Fibroblast of skin of back (primary cell): ENCODE measurements at regions not wholly inside any gene's neighbourhood (a gene's known extent, or its start where the extent isn't known, plus 50 kb on each side); places are given as distances from the start of the nearest gene placed in this dataset.
A peak's percentile ranks its signal among the peaks of the same experiment; 100 is the strongest.

ENCODE experiments used
- DNase-seq: peaks from one replicate; pipeline ENCODE4 v3.0.0-alpha.2; 2013

DNA sequence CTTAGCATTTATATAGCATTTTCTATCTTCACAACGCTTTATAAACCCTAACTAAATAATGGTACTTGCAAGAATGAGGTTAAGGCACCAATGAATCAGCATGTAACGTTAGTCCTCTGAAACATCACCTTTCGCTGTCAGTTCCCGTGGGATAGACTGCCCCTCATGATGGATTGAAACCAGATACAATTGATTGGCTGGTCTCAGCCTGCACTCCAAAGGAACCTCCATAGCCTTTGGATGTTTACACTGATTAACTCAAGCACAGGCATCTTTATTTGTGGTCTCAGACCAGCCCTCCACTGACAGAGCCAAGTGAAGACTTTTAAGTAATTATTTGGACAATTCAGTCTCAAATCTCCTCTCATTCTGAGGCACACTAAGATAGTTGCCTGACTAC lies 1339.4 kb upstream of the WWC1 start:
- no peak for DNase-seq

DNA sequence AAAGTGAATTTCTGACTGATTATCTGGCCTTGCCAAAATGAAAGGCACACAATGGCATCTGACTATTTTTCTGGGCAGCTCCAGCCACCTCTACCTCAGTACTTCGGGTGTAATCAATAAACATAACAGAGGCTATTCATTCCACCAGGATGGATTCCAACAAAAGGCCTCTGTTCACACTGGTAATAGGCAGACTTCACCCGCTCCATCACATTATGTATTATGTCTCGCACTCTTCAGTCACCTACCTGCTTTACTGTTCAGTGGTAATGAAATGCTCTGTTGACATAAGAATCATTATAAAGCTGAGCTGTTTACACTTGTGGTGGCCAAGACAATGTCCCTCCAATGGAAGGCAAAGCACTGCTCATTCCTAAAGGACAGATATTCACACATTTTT lies 1333.7 kb upstream of the WWC1 start:
- DNase-seq, result no peak

DNA sequence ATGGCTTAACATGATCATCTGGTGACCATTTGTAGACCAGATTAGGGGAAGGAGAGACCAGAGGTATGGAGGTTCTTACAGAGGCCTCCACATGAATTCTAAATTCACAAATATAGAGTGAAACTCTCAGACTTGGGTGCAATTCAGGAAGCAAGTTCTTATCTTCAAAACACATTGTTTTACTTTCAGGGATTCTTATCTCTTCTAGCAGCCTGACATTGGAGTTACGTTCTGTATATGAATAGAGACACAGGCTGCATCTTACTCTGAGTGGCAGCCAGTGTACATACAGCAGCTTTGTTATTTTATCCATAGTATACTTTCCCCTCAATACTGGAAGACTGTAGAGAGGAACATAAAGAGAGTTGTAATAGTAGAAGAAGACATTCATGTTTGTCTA lies 1331.7 kb upstream of the WWC1 start:
- DNase-seq, result no peak

DNA sequence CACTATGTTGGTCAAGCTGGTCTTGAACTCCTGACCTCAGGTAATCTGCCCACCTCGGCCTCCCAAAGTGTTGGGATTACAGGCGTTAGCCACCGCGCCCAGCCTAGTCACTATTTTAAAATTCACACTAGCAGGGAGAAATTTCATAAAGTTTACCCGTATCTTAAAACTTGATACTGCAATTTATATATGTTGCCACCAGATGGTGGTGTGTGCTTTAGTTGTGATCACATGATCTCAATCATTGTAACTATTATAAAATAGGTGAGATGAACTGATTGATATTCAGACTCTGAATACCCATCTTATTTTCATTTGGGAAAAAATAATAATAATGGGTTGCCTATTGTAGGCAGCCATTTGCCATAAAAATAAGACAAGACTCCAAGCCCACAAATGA lies 1330.4 kb upstream of the WWC1 start:
- DNase-seq, result peak; percentile 2

DNA sequence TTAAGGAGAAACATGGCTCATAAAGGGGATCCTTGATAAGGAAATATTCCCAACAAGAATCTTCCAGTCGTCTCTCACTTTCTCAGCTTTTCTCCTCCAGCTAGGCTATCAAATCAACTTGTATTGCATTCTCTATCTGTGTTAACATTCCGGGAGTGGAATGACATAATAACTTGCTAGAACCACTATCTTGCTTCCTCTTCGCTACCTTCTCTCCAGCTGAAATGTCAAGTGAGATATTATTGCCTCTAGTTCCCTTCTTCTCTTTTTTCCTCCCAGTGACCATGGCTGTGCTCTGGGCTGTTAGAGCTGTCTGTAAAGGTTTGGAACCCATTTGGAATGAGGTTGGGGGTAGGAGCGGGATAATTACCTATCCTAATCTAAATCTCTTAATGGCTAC lies 1329.5 kb upstream of the WWC1 start:
- no peak for DNase-seq

DNA sequence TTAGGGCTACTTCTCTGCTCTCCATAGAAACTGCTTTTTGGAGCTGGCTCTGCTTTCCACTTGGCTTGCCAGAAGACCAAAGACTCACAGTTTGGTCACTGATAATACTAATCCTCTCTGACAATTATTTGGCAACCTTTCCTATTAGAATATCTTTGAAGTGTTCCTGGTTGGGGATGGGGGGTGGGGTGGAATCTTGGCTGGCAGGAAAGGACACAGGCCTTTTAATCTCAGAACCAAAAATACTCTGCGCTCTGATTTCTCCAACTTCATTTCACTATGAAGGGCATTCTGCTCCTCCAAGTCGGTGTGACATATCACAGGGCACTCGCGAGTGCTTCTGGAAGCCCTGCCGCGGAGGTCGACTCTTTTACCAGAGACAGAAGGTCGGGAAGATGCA lies 1329.0 kb upstream of the WWC1 start:
- DNase-seq, result no peak

DNA sequence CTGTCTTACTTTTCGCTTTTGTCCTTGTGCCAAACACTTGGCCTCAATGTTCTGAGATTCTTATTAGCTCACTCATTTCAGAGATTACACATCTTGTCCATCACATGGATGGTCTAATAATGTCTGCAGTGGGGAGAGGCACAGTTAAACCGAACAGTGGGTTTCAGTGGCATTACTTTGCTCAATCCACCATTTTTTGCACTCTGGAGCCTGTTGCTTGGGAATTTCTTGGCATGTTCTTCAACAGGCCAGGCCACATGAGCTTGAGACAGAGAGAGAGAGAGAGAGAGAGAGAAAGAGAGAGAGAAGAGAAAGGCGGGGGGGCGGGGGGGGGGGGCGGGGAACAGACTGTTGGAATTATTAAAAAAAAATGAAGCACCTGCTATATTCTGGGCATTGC lies 1327.8 kb upstream of the WWC1 start:
- DNase-seq, result no peak

DNA sequence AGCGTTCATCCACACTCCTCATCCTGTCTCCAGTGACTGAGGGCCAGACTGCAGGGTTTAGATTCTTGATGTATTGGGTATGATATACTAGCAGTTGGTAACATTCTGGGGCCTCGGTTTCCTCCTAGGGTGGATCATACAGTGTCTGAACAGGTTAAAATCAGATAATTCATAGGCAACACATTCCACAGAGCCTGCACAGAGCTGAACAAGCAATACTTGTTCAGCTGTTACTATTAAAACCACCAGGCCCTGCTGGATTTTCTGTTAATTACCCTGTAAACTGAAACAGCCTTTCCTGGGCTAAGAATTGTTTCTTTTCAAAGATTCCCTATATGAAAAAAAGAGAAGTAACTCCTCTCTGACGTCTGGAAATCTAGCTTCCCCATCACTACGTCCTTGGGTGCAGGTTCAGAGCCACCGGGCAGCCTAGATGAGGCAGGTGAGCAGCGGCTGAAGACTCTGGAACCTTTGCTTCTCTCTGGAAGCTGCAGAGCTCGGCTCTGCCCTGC lies 1313.5 kb upstream of the WWC1 start:
- no peak for DNase-seq

DNA sequence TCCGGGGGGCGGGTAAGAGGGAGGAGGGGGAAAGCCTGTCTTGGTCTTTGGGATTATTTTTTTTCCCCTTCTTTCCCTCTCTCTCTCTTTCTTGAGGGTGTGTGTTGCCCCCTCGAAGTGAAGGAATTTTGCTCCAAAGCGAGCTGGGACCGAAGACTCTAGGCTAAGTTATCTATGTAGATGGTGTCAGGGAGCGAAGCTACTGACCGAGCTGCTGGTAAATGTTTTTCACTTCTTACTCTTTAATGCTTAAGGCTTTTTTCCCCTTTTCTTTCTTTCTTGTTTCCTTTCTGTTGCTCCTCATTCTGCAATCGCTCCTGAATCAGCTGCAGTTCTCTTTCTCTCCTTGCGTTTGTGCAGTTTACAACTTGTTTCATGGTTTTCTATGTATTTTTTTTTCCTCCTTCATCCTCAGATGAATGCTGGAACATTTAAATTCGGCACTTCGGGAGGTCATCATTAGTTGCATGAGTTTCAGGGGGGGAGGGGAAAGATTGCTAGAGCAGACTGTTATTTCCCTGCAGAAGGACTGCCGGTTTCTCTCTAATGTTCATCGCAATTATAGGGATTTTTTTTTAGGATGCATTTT lies 1312.0 kb upstream of the WWC1 start:
- DNase-seq, result no peak

DNA sequence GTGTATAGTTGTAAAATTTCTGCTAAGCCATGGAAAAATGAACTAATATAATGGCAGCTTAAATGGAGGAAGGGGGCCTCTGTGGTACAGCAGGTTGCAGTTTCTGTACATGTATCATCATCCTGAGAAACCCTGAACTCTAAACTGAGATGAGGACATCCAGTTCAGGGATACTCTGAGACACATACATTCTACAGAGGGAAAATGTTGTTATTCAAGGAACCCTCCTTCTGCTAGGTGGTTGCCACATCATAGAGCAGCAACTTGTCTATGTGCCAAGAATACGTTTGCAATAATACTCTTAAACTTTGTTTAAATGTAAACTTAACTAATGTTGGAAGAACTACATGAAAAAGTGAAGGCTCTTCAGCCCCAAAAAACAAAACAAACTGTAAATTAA lies 1310.8 kb upstream of the WWC1 start:
- DNase-seq, result no peak

DNA sequence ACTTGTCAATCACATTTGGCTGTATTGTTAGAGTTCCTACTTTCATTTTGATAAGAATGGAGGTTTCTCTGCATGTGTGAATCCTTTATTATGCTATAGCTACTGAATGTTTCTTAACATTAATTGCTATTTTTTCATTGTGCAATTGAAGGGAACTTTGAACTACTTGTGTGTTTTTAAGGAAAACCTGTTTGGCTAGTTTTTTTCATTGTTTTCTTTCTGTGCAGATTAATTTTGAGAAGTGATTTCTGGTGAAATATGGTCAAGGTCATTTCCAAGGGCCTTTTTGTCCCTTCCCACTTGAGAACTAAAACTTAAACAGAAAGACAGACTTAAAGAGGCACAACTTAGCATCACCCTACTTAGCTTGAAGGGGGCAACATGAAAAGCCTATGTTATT lies 1309.2 kb upstream of the WWC1 start:
- DNase-seq, result no peak

DNA sequence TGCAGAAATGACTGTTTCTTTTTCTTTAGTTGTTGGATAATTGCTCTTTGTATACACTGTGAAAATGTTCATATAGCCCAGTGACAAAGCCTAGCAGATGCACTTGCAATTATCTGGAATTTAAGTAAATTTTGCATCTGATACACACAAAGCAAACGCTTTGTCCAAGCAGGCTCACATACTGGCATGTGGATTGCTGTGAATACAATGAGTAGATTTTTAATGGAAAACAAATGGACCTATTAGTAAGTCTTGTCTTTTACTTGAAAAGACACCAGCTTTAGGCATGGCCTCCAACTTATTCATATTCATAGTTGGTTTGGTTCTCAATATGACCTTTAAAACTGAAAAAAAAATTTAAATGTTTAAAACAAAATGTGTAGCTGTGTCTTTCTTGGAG lies 1299.8 kb upstream of the WWC1 start:
- DNase-seq, result no peak

DNA sequence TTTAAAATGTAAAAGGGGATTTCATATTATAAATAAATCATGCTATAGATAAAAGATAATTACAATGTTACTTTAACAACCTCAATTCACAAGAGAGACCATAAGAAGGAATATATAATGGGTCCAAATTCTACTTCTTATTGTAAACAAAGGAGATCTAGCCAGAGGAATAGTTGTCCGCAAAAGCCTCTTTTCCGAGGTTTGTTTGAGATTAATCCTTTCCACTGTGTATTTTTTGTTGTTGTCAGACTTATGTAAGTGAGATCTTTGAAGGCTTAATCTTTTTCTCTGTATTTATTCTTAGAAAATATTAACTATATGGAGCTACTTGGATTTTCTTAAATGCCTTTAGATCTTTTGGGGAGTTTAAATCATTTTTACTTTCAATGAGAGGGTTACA lies 1299.3 kb upstream of the WWC1 start:
- DNase-seq, result no peak

DNA sequence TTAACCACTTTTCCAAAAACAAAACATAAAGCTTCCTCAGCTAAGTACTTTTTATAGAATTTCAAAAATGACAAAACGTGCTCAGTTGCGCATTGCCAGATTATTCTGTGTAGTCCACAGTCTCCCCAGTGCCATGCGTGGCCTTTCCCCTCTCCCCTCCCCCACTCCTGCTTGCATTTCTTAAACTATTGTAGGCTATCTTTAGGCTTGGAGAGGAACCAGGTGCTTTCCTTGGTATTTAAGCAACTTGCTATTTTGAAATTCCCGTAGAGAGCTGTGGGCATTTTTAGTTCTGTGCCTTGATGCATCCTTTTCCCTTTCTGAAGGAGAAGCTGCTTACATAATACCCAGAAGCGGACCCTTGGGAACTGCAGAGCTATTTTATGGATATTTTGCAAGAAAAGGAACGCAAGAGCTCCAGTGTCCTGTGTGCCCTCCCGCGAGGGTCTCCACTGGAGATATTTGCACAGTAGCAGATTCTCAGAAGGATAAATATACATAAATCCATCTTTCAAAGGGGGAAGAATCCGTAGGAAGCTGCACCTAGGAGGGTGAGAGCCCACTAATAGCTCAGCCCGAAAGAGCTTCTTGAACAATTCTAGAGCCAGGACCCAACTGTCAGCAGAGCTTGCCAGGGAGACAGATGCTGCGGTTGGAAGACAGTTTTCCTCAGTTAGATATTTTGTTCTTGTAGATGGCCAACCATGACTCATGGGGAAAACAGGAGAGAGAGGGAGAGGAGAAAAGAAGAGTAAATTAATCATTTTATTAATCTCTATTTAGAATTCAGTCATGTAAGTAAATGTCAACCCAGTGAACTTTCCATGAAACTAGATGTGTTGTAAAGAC lies 1298.3 kb upstream of the WWC1 start:
- DNase-seq, result no peak

DNA sequence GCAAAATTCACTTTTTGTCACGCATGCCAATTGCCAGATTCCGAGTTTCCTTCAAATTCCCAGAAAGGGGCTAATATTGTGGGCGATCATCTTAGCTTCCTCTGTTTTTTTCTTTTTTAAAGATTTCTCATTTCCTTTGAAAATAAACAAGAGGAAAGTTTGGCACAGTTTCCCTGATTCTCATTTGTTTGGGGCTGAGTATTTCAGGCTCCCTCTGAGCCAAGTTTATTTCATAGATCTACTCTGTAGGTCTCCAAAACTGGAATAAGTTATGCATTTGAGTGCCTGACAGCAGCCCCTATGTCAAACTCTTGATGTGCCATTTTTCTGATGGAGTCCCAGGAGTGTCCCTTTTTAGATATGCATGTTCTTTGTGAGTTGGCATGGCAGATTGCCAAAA lies 1297.2 kb upstream of the WWC1 start:
- DNase-seq, result no peak

DNA sequence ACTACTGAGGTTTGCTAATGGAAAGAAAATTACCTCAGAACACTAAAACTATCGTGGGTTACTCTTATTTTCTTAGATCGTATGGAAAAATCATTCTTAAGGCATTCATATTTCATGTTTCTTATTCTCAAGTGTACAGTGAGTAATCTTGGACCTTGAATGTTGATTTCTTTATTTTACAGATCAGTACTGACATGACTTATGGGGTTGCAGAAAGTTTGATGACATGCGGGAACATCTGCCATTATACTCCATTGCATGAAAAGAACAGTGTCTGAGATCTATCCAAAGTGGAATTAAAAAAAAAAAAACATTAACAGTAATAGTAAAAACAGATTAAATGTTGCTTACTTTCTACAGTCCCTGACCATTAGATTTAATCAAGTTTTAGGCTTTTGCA lies 1290.2 kb upstream of the WWC1 start:
- no peak for DNase-seq

DNA sequence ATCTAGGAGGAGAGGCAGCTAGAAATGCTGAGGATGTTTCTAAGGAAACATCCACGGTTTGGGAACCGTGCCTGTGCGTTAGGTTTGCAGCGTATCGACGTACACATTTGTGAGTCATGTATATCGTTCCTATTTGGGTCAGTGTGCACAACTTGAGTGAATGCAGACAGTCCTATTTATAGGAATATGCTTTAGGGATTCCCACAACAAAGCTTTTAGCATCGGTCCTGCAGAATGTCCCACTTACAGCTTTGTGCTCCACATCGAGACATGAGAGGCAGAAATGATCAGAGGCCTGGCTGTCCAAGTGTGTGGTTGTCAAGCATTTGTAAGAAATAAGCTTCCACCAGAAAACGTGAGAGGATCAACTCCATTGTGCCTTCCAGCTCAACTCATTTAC lies 1282.7 kb upstream of the WWC1 start:
- DNase-seq, result no peak

DNA sequence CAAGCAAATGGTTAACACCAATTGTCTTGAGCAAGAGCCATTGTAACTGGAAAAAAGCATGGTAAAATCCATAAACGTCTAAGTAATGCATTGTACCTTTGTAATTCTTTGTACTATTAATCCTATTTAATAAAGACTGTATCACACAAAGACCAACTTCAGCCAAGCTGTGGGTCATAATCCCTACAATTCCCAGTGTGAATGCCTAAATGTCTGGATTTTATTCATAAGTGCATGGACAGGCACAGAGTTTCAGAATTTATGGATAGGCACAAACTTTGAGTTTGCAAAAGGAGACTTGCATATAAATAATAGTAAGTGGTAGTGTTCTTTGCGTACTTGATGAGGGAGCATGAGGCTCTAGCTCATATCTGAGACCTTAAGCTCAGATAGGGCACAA lies 1280.2 kb upstream of the WWC1 start:
- no peak for DNase-seq

DNA sequence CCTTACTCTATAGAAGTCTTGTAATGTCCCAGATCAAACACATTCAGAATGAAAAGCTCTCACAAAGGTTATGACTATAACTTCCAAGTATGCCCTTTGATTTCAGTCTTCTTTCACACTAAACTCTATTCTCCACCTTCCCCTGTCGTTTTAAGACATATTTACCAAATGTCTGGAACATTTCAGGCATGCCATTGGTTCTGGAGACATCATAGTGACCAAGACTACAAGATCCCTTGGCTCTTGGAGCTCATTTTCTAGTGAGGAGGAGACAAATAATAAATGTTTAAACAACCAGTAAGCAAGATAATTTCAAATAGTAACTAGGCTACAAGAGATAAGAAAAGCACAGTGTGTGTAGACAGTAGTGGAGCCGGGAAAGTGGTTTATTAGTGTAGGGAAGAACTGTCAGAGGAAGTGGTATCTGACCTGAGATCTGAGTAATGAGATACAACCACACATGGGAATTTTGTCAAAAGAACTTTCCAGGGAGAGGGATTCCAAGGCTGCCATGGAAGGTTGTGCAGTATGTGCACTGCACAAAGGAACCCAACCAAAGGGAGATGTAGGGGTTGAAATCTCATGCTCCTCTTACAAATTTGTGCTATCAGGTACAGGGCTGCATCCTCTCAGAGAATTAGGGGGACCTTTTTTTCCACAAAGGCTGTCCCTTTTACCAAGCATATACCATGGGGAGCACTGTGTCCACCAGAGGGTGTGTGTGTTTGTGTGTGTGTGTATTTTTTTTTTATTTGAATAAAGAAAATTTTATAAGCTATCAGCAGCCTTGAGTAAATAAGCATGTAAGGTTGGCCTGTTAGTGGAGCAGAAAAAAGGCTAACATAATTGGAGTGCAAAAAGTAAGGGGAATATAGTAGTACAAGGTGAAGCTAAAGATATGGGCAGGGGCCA lies 1279.1 kb upstream of the WWC1 start:
- no peak for DNase-seq

DNA sequence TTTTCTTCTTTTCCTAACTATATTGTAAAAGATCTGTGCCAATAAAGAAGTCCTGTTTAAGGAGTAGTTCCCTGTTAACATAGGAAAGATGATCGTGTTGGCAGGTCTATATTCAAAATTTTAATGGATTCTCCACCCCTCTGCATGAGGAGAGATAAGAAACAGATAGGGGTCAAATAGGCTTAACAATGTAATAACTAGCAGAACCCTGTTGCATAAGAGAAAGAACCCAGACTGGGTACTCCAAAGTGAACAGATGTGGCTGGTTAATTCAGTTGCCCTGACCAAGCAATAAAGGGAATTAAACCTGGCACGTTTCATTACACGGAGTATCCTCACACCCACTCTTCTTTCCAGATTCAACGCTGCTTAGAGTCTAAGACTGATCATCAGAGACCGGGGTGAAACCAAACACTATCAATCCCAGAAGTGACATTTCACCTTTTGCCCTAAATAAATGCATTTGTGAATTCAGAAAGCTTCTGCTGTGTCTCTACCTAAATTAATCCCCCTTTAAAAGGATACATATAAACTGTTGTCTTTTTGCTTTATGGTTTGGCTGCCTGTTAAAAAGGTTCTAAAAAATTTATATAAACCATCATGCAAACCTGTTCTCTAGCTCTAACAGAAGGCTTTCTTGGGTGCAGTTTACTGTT lies 1276.9 kb upstream of the WWC1 start:
- DNase-seq, result no peak

DNA sequence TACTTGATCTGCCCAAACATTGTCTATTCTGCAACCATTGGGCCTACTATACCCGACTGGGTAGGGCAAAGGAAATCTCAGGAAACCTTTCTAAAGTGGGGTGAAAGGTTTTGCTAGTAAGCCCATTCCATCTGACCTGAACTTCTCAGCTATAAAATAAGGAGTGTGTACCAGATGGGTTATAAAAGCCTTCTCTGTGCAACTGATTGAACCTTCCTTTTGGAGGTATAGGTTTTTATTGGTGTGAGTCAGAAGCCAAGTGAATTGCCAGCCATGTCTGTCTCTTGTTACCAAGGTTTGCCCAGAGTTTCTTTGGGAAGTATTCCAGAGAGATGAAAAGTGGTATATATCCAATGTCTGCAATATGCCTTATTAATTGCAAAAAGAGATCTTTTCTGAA lies 1271.0 kb upstream of the WWC1 start:
- DNase-seq, result no peak

DNA sequence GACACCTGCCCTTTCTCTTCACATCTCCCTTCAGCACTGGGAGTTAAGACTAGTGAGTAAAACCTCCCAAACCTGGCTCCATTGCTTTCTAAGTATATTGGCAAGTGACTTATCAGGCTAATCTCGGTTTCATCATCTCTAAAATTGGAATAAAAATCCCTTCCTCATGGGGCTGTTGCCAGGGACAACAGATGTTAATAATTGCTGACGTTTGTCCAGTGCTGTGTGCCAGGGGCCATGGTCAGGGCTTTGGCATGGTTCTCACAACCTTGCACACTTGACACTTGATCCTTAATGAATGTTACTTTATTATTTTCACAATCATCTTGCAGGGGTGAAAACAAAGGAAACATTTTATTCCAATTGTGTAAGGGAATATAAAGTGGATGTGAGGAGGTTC lies 1262.0 kb upstream of the WWC1 start:
- no peak for DNase-seq
